Neural progenitor cell (in vitro differentiated cells): ENCODE measurements at regions not wholly inside any gene's neighbourhood (a gene's known extent, or its start where the extent isn't known, plus 50 kb on each side); places are given as distances from the start of the nearest gene placed in this dataset.

Source experiments
- DNase-seq: peaks from one replicate; pipeline ENCODE4 v3.0.0-alpha.2; 2016; ENCODE audit warnings: low spot score
- H2AFZ ChIP-seq: fragments of 200-600 bp; sonication (generic); replicated peaks from 2 replicates; pipeline ENCODE4 v1.6.1; 2016; ENCODE audit warnings: antibody characterized with exemption
- H3F3A ChIP-seq: fragments of 200-600 bp; sonication (generic); 2 replicates; pipeline ENCODE4 v1.6.1; 2016; ENCODE audit warnings: antibody characterized with exemption, low read depth
- H3K27ac ChIP-seq: fragments of 200-600 bp; sonication (generic); 2 replicates; pipeline ENCODE4 v1.5.1; 2016; ENCODE audit warnings: mild to moderate bottlenecking
- H3K27me3 ChIP-seq: fragments of 200-600 bp; sonication (generic); 2 replicates; pipeline ENCODE4 v1.6.1; 2016; ENCODE audit warnings: mild to moderate bottlenecking, moderate library complexity
- H3K36me3 ChIP-seq: fragments of 200-600 bp; sonication (generic); 2 replicates; pipeline ENCODE4 v1.5.1; 2016
- H3K4me1 ChIP-seq: fragments of 200-600 bp; sonication (generic); 2 replicates; pipeline ENCODE4 v1.6.1; 2016; ENCODE audit warnings: mixed run types
- H3K4me2 ChIP-seq: fragments of 200-600 bp; sonication (generic); 2 replicates; pipeline ENCODE4 v1.6.1; 2016
- H3K4me3 ChIP-seq: fragments of 200-600 bp; sonication (generic); 2 replicates; pipeline ENCODE4 v1.5.1; 2016
- H3K79me2 ChIP-seq: fragments of 200-600 bp; sonication (generic); 2 replicates; pipeline ENCODE4 v1.6.1; 2016; ENCODE audit warnings: low read depth
- H3K9ac ChIP-seq: fragments of 200-600 bp; sonication (generic); 2 replicates; pipeline ENCODE4 v1.6.1; 2016
- H3K9me3 ChIP-seq: fragments of 200-600 bp; sonication (generic); 2 replicates; pipeline ENCODE4 v1.5.1; 2016; ENCODE audit warnings: low read depth
- H4K20me1 ChIP-seq: fragments of 200-600 bp; sonication (generic); 2 replicates; pipeline ENCODE4 v1.6.1; 2016; ENCODE audit warnings: low read depth
- H3K27ac Mint-ChIP-seq: 3 replicates; pipeline ENCODE4 v1.8.0; 2021; ENCODE audit warnings: mixed read lengths
- H3K27me3 Mint-ChIP-seq: 2 replicates; pipeline ENCODE4 v1.8.0; 2022; ENCODE audit warnings: low read depth, mild to moderate bottlenecking, inconsistent platforms, moderate library complexity, mixed read lengths; ENCODE audit not compliant: insufficient read depth
- H3K36me3 Mint-ChIP-seq: 3 replicates; pipeline ENCODE4 v1.8.0; 2021; ENCODE audit warnings: mixed read lengths
- H3K4me1 Mint-ChIP-seq: 3 replicates; pipeline ENCODE4 v1.8.0; 2021; ENCODE audit warnings: mixed read lengths
- H3K4me3 Mint-ChIP-seq: 3 replicates; pipeline ENCODE4 v1.8.0; 2021; ENCODE audit warnings: mild to moderate bottlenecking, moderate library complexity, mixed read lengths
- H3K9me3 Mint-ChIP-seq: 3 replicates; pipeline ENCODE4 v1.8.0; 2020; ENCODE audit warnings: mixed read lengths
- EZH2 ChIP-seq: fragments of 200-600 bp; sonication (generic); IDR thresholded peaks from 2 replicates; pipeline ENCODE4 v1.6.1; 2017; ENCODE audit warnings: antibody characterized with exemption, mild to moderate bottlenecking, moderate library complexity
- EZH2phosphoT487 ChIP-seq: fragments of 200-600 bp; sonication (generic); IDR thresholded peaks from 2 replicates; pipeline ENCODE4 v1.6.1; 2017; ENCODE audit warnings: antibody characterized with exemption
- TF ChIP-seq, protein P1 (sequence below): fragments of 200-600 bp; sonication (generic); IDR thresholded peaks from 2 replicates; pipeline ENCODE4 v1.5.1; 2017; ENCODE audit warnings: antibody characterized with exemption, mild to moderate bottlenecking

DNA sequence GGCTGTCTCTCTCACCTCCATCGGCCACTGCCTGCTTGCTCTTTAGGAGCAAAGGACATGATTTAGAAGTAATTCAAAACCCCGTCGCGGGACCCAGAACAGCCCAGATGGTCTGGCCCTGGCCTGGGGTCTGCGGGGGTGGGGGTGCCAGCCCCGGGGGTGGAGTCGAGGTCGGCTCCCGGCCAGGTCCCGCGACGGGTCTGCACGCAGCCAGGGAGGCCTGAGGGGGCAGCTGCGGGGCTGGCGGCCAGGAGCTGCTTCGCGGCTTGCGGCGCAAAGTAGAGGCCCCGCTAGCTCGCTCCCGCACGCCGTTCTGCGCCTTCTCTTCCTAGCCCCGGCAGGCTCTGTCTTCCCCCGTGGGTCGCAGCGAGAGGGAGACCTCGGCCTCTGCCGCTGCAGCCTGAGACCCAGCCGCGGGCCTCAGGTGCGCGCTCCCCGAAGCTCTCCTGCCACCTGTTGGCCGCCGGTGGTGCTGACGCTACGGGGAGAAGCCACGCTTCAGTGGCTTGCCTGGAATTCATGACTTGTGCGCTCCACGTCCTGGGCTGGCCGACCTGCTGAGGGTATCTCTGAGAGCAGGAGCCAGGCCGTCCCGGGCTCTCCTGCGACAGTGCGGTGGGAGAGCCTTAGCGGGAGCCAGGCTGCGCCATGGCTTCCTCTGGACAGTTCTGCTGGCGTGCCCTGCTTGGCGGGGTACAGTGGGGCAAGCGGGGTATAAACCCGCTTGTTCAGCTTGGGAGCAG is 157.2 kb upstream of the PITX1 start:
- Histone ChIP-seq H2AFZ (peak overlapping the region; percentile 92), H3K9me3 (no peaks in the 10 kb centered on the region)

DNA sequence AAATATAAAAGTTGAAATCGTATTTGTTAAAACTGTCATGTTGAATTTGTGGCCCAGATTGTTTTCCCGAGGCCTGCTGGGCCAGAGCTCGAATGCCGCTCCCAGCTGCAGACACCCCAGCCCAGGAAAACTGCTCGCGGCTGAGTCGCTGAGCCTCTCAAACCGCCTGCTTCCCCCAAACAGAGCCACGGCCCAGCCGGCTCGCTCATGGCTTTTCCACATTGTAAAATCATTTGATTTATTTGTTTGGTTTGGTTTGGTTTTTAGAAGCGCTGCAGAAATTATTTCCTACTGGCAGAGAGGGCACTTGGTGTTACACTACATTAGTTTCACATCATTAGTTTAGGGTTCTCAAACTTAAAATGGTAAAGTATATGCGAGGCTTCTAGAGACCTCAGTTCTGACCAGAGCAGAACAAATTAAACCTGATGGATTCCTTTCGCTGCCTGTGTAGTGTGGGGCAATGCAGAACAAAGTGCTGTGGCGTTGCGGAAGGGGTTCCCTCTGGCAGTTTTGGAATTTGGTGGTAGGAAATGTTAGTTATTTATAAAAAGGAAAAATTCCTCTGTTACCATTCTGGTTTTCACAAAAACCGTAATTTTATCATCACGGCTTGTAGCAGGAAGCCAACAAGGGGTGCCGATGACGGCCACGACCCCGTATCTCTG is 156.5 kb upstream of the PITX1 start:
- peak; percentile 37 for DNase-seq
- Mint-ChIP-seq H3K27me3 (peaks cover 16% of the 10 kb centered on the region), H3K9me3 (no peaks in the 10 kb centered on the region), H3K4me3 (peak overlapping the region; percentile 80), H3K36me3 (no peaks in the 10 kb centered on the region), H3K4me1 (peaks cover 19% of the 10 kb centered on the region), H3K27ac (no peak overlapping the region)
- H3K27me3 ChIP-seq, result peaks cover 82% of the 10 kb centered on the region
- peaks cover 8% of the 10 kb centered on the region for H3K4me1 ChIP-seq
- H2AFZ ChIP-seq, result peak overlapping the region; percentile 92
- peak overlapping the region; percentile 79 for H3K4me2 ChIP-seq
- no peaks in the 10 kb centered on the region for H3K36me3 ChIP-seq
- no peak overlapping the region for H3K27ac ChIP-seq
- no peaks in the 10 kb centered on the region for H3K79me2 ChIP-seq
- peak overlapping the region; percentile 46 for H3K4me3 ChIP-seq
- H3K9ac ChIP-seq, result no peak overlapping the region
- TF ChIP-seq EZH2 (no peak), EZH2phosphoT487 (no peak)
- TF ChIP-seq, protein P1, sequence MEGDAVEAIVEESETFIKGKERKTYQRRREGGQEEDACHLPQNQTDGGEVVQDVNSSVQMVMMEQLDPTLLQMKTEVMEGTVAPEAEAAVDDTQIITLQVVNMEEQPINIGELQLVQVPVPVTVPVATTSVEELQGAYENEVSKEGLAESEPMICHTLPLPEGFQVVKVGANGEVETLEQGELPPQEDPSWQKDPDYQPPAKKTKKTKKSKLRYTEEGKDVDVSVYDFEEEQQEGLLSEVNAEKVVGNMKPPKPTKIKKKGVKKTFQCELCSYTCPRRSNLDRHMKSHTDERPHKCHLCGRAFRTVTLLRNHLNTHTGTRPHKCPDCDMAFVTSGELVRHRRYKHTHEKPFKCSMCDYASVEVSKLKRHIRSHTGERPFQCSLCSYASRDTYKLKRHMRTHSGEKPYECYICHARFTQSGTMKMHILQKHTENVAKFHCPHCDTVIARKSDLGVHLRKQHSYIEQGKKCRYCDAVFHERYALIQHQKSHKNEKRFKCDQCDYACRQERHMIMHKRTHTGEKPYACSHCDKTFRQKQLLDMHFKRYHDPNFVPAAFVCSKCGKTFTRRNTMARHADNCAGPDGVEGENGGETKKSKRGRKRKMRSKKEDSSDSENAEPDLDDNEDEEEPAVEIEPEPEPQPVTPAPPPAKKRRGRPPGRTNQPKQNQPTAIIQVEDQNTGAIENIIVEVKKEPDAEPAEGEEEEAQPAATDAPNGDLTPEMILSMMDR, result no peak
- H4K20me1 ChIP-seq, result no peaks in the 10 kb centered on the region
- H3K9me3 ChIP-seq, result no peaks in the 10 kb centered on the region
- peaks cover 8% of the 10 kb centered on the region for H3F3A ChIP-seq

More for the DNA sequence above, 157.2 kb upstream of the PITX1 start:
- Histone ChIP-seq H3K4me2 (peak overlapping the region; percentile 79), H3K36me3 (no peaks in the 10 kb centered on the region), H3K27me3 (peaks cover 82% of the 10 kb centered on the region), H3K4me1 (peaks cover 2% of the 10 kb centered on the region), H4K20me1 (no peaks in the 10 kb centered on the region), H3K4me3 (peak overlapping the region; percentile 46), H3K27ac (no peak overlapping the region), H3K9ac (no peak overlapping the region), H3F3A (peaks cover 8% of the 10 kb centered on the region), H3K79me2 (no peaks in the 10 kb centered on the region)
- Mint-ChIP-seq H3K27me3 (peaks cover 16% of the 10 kb centered on the region), H3K9me3 (no peaks in the 10 kb centered on the region), H3K36me3 (no peaks in the 10 kb centered on the region), H3K27ac (no peak overlapping the region), H3K4me3 (peak overlapping the region; percentile 80), H3K4me1 (peaks cover 13% of the 10 kb centered on the region)
- DNase-seq, result peak; percentile 94
- peak; percentile 64 for TF ChIP-seq EZH2
- TF ChIP-seq, protein P1, result peak; percentile 92
- no peak for TF ChIP-seq EZH2phosphoT487

DNA sequence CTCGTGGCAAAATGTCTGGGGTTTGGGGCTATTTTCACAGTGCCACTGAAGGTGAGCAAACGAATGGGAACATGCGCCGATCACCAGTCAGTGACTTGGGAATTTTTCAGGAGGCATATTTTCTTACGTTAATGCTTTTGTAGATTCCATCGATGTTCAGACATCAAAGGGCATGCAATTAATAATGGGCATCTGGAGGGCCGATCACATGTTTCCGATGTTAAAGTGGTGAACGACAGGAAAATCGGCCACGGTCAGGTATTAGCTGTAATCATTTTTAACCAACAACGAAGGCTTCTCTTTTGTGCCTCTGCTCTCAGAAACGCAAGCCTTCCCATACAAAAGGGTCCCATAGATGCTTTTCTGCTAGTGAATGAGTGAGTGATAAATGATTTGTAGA is 155.0 kb upstream of the PITX1 start:
- Histone ChIP-seq H3F3A (peaks cover 8% of the 10 kb centered on the region), H3K9ac (no peak overlapping the region), H3K4me2 (no peak overlapping the region), H3K27me3 (peaks cover 72% of the 10 kb centered on the region), H3K9me3 (no peaks in the 10 kb centered on the region), H3K79me2 (no peaks in the 10 kb centered on the region), H3K27ac (no peak overlapping the region), H3K36me3 (no peaks in the 10 kb centered on the region), H3K4me3 (no peak overlapping the region), H4K20me1 (no peaks in the 10 kb centered on the region), H3K4me1 (peaks cover 10% of the 10 kb centered on the region), H2AFZ (no peak overlapping the region)
- no peak for DNase-seq
- Mint-ChIP-seq H3K4me3 (no peak overlapping the region), H3K27me3 (peaks cover 11% of the 10 kb centered on the region), H3K4me1 (peaks cover 23% of the 10 kb centered on the region), H3K27ac (no peak overlapping the region), H3K9me3 (no peaks in the 10 kb centered on the region), H3K36me3 (no peaks in the 10 kb centered on the region)
- TF ChIP-seq, protein P1, result no peak
- TF ChIP-seq EZH2phosphoT487, result no peak
- TF ChIP-seq EZH2, result no peak
